ENCODE measurements at regions not wholly inside any gene's neighbourhood (a gene's known extent, or its start where the extent isn't known, plus 50 kb on each side); places are given as distances from the start of the nearest gene placed in this dataset.
"Not testable (repeated sequence)": the region's sequence is repeated elsewhere in the genome, so short reads cannot be mapped to it uniquely, and the experiment has no call there.

DNA sequence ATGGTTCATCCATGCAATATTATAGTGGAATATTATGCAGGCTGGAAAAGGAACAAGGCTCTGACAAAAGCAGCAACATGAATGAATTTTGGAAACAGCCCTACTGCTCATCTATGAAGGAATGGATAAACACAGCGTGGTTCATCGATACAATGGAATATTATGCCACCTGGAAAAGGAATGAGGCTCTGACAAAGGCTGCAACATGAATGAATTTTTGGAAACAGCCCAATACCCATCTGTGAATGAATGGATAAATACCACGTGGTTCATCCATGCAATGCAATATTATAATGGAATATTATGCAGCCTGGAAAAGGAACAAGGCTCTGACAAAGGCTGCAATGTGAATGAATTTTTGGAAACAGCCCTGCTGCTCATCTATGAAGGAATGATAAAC is 160.4 kb downstream of the CRLF2 start:
- Histone ChIP-seq H3K4me3 (ENCODE audit: low read length) (no peak overlapping the region), H3K27me3 (replicated peaks; ENCODE audit: control insufficient read depth, insufficient read depth, low read length) (no peaks in the 10 kb centered on the region), H3K9ac (ENCODE audit: low read length) (no peak overlapping the region), H3K36me3 (ENCODE audit: control insufficient read depth, insufficient read depth, low read length, severe bottlenecking) (no peaks in the 10 kb centered on the region), H3K4me1 (ENCODE audit: control insufficient read depth, insufficient read depth, low read length) (no peaks in the 10 kb centered on the region), H3K9me3 (ENCODE audit: control insufficient read depth, low read length) (peaks cover 16% of the 10 kb centered on the region)
- no peak for DNase-seq (ENCODE audit: low read depth)

DNA sequence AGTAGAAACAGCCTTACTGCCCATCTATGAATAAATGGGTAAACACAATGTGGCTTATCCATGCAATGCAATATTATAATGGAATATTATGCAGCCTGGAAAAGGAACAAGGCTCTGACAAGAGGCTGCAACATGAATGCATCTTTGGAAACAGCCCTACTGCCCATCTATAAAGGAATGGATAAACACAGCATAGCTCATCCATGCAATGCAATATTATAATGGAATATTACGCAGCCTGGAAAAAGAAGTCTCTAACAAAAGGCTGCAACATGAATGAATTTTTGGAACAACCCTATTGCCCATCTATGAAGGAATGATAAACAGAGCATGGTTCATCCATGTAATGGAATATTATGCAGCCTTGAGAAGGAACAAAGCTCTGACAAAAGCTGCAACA is 161.0 kb downstream of the CRLF2 start:
- no peaks in the 10 kb centered on the region for H3K27me3 ChIP-seq (replicated peaks; ENCODE audit: control insufficient read depth, insufficient read depth, low read length)
- H3K4me1 ChIP-seq (ENCODE audit: control insufficient read depth, insufficient read depth, low read length), result no peaks in the 10 kb centered on the region
- no peak overlapping the region for H3K4me3 ChIP-seq (ENCODE audit: low read length)
- H3K36me3 ChIP-seq (ENCODE audit: control insufficient read depth, insufficient read depth, low read length, severe bottlenecking), result no peaks in the 10 kb centered on the region
- peaks cover 16% of the 10 kb centered on the region for H3K9me3 ChIP-seq (ENCODE audit: control insufficient read depth, low read length)
- no peak overlapping the region for H3K9ac ChIP-seq (ENCODE audit: low read length)
- DNase-seq (ENCODE audit: low read depth), result no peak

DNA sequence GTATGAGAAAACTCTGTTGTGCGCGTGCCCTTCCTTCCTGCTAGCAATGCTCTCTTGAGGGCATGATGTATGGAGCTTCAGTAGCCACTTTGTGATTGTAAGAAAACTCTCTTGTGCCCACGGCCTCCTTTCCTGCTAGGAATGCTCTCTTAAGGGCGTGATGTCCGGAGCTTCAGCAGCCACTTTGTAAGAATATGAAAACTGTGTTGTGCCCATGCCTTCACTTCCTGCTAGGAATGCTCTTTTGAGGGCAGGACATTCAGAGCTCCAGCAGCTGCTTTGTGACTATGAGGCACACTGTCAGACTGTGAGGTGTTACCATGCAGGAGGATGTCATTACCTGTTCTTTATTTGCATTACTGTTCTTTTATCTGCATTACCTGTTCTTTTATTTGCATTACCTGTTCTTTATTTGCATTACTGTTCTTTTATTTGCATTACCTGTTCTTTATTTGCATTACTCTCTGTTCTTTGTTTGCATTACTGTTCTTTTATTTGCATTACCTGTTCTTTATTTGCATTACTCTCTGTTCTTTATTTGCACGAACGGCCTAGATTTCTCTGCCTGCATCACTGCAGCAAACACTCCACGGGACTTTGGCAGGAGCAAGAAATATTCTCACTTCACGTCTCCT is 166.7 kb downstream of the CRLF2 start:
- peaks cover 21% of the 10 kb centered on the region for H3K9me3 ChIP-seq (ENCODE audit: control insufficient read depth, low read length)

DNA sequence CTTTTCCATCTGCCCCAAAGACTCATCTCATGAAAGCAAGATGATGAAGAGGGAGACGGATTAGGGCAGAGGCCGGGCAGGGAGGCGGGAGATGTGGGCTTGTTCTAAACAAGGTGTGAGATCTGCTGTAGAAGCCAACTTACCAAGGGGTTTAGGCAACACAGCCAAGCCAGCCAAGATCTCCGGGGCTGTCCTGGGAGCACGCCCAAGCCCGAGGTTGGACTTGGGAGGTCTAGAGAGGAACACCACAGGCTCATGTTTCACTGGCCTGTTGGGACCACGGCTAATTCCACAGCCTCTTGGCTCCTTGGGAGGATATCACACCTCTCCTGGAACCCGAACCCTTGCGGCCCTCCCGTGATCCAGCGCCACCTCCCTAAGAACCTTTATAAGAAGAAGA is 171.4 kb downstream of the CRLF2 start:
- Histone ChIP-seq H3K9me3 (ENCODE audit: control insufficient read depth, low read length) (peaks cover 21% of the 10 kb centered on the region), H3K27me3 (replicated peaks; ENCODE audit: control insufficient read depth, insufficient read depth, low read length) (no peaks in the 10 kb centered on the region), H3K9ac (ENCODE audit: low read length) (no peak overlapping the region), H3K36me3 (ENCODE audit: control insufficient read depth, insufficient read depth, low read length, severe bottlenecking) (no peaks in the 10 kb centered on the region), H3K4me1 (ENCODE audit: control insufficient read depth, insufficient read depth, low read length) (no peaks in the 10 kb centered on the region), H3K4me3 (ENCODE audit: low read length) (no peak overlapping the region)
- no peak for DNase-seq (ENCODE audit: low read depth)

More for the DNA sequence above, 166.7 kb downstream of the CRLF2 start:
- no peak overlapping the region for H3K9ac ChIP-seq (ENCODE audit: low read length)
- H3K36me3 ChIP-seq (ENCODE audit: control insufficient read depth, insufficient read depth, low read length, severe bottlenecking), result no peaks in the 10 kb centered on the region
- H3K4me3 ChIP-seq (ENCODE audit: low read length), result no peak overlapping the region
- no peaks in the 10 kb centered on the region for H3K27me3 ChIP-seq (replicated peaks; ENCODE audit: control insufficient read depth, insufficient read depth, low read length)
- DNase-seq (ENCODE audit: low read depth), result no peak
- no peaks in the 10 kb centered on the region for H3K4me1 ChIP-seq (ENCODE audit: control insufficient read depth, insufficient read depth, low read length)

DNA sequence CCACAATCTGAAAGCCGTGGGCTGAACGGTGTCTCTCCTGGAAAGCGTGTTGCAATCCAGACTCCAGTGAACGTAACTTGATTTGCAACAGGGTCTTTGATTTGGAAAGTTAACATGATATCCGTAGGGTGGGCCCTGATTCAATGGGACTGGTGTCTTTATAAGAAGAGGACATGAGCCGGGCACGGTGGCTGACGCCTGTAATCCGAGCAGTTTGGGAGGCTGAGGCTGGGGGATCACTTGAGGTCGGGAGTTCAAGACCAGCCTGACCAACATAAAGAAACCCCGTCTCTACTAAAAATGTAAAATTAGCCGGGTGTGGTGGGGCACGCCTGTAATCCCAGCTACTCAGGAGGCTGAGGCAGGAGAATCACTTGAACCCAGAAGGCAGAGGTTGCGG is 176.5 kb downstream of the CRLF2 start:
- H3K9me3 ChIP-seq (ENCODE audit: control insufficient read depth, low read length); DNase-seq (ENCODE audit: low read depth); H3K4me1 ChIP-seq (ENCODE audit: control insufficient read depth, insufficient read depth, low read length); H3K4me3 ChIP-seq (ENCODE audit: low read length); H3K9ac ChIP-seq (ENCODE audit: low read length); H3K36me3 ChIP-seq (ENCODE audit: control insufficient read depth, insufficient read depth, low read length, severe bottlenecking); H3K27me3 ChIP-seq (replicated peaks; ENCODE audit: control insufficient read depth, insufficient read depth, low read length): not testable (repeated sequence)

DNA sequence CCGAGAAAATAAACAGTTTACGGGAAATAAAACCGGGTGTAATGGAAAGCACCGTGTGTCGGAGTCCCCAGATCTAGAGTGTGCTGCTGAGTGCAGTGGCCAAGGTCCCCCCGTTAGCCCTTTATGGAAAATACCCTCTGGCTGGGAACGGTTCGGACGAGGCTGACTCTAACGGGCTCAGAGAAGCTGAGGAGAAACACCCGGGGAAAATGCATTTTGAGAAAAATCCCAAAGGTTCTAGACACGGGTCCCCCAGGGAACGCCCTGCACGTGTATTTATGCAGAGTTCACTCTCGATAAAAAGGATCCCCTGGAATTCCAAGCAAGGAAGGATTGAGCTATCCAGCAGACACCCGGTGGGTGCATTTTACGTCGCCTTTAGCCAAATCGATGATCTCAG is 177.2 kb downstream of the CRLF2 start:
- no peaks in the 10 kb centered on the region for H3K36me3 ChIP-seq (ENCODE audit: control insufficient read depth, insufficient read depth, low read length, severe bottlenecking)
- H3K4me1 ChIP-seq (ENCODE audit: control insufficient read depth, insufficient read depth, low read length), result no peaks in the 10 kb centered on the region
- H3K27me3 ChIP-seq (replicated peaks; ENCODE audit: control insufficient read depth, insufficient read depth, low read length), result no peaks in the 10 kb centered on the region
- no peak for DNase-seq (ENCODE audit: low read depth)
- no peak overlapping the region for H3K4me3 ChIP-seq (ENCODE audit: low read length)
- H3K9ac ChIP-seq (ENCODE audit: low read length), result no peak overlapping the region
- peaks cover 7% of the 10 kb centered on the region for H3K9me3 ChIP-seq (ENCODE audit: control insufficient read depth, low read length)

DNA sequence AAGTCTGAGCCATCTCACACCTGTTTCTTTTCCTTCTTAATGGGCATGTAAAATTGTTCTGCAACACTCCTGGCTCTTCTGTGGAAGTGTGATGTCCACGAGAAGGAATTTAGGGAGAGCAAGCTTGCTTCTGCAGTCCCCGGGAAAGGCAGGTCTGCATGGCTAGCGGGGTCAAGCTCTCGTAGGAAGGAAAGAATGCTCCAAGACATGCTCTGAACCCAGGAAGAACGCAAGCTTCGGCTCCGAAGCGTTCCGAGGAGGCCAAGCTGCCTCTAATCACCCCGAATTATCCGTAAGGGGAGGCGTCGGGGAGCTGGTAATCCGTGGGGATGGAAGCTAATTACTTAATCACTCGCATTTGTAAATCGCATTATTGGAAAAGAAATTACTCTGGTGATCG is 177.7 kb downstream of the CRLF2 start:
- Histone ChIP-seq H3K36me3 (ENCODE audit: control insufficient read depth, insufficient read depth, low read length, severe bottlenecking) (no peaks in the 10 kb centered on the region), H3K4me1 (ENCODE audit: control insufficient read depth, insufficient read depth, low read length) (no peaks in the 10 kb centered on the region), H3K9me3 (ENCODE audit: control insufficient read depth, low read length) (peaks cover 6% of the 10 kb centered on the region), H3K9ac (ENCODE audit: low read length) (no peak overlapping the region), H3K27me3 (replicated peaks; ENCODE audit: control insufficient read depth, insufficient read depth, low read length) (no peaks in the 10 kb centered on the region), H3K4me3 (ENCODE audit: low read length) (no peak overlapping the region)
- no peak for DNase-seq (ENCODE audit: low read depth)

DNA sequence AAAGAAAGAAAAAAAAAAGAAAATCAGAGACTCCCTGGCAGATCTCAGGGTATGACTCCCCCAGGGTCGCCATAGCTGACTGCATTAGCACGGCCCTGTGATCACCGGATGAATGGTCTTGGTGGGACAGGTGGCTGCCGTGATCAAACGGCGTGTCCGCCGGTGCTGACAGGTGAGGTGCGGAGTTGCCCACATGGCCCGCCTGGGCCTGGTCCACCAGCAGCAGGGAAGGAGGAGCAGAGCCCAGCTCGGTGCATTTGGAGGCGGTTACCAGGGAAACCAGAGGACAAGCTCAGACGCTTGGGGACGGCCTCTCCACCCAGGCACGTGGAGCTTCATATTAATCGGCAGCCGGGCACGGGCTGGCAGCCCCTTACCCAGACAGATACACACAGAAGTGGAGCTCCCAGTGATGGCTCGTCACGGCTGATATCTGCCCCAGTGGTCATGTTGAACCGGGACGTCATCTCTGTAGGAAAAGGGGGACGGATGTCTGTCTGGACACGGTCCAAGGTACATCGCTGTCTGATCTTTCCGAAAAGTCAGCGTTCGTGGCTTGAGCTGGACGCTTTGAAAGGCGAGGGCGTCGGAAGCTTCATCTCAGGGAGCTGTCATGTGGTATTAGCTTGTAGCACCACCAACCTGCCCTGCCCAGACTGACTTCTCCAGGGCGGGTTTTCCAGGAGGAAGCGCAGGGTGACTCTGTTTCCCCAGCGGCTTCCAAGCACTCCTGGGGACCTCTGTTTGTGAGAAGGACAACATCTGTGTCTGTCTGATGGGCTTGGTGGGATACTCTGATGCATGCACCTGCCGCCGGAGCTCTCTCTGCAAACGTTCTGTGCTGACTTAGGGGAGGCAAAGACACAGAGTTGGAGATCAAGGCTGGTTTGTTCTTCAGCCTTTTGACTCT is 180.7 kb downstream of the CRLF2 start:
- Histone ChIP-seq H3K9me3 (ENCODE audit: control insufficient read depth, low read length) (no peaks in the 10 kb centered on the region), H3K36me3 (ENCODE audit: control insufficient read depth, insufficient read depth, low read length, severe bottlenecking) (no peaks in the 10 kb centered on the region), H3K4me1 (ENCODE audit: control insufficient read depth, insufficient read depth, low read length) (no peaks in the 10 kb centered on the region), H3K9ac (ENCODE audit: low read length) (no peak overlapping the region), H3K27me3 (replicated peaks; ENCODE audit: control insufficient read depth, insufficient read depth, low read length) (no peaks in the 10 kb centered on the region), H3K4me3 (ENCODE audit: low read length) (no peak overlapping the region)
- DNase-seq (ENCODE audit: low read depth), result no peak

DNA sequence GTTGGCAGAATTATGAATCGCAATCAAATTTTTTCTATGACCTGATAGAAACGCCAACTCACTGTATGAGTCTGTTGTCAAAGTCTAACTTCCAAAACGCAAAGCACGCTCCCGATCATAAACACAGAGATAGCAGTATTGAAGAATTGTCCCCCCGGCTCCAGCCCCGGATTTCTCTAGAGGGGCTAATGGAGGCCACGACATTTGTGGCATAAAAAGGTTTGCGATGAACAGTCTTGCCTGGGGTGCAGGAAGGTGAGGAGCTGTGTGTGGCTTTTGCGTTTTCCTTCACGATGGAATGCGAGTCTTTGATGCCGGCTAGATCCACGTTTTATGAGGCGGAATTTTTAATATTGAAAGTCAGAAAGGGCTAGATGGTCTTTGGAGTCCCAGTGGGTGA is 183.0 kb downstream of the CRLF2 start:
- no peak for DNase-seq (ENCODE audit: low read depth)
- no peaks in the 10 kb centered on the region for H3K4me1 ChIP-seq (ENCODE audit: control insufficient read depth, insufficient read depth, low read length)
- no peak overlapping the region for H3K9ac ChIP-seq (ENCODE audit: low read length)
- H3K9me3 ChIP-seq (ENCODE audit: control insufficient read depth, low read length), result no peaks in the 10 kb centered on the region
- H3K4me3 ChIP-seq (ENCODE audit: low read length), result no peak overlapping the region
- no peaks in the 10 kb centered on the region for H3K36me3 ChIP-seq (ENCODE audit: control insufficient read depth, insufficient read depth, low read length, severe bottlenecking)
- H3K27me3 ChIP-seq (replicated peaks; ENCODE audit: control insufficient read depth, insufficient read depth, low read length), result no peaks in the 10 kb centered on the region

DNA sequence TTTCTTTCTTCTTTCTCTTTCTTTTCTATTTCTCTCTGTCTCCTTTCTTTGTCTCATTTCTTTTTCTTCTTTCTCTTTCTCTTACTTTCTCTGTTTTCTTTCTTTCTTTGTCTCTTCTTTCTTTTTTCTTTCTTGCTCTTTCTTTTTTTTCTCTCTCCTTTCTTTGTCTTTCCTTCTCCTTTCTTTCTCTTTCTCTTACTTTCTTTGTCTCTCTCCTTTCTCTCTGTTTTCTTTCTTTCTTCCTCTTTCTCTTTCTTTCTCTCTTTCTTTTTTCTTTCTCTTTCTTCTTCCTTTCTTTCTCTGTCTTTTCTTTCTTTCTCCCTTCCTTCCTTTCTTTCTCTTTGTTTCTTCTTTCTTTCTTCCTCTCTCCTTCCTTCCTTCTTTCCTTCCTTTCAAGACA is 184.8 kb downstream of the CRLF2 start:
- no peaks in the 10 kb centered on the region for H3K9me3 ChIP-seq (ENCODE audit: control insufficient read depth, low read length)
- no peak for DNase-seq (ENCODE audit: low read depth)
- H3K4me3 ChIP-seq (ENCODE audit: low read length), result no peak overlapping the region
- no peaks in the 10 kb centered on the region for H3K36me3 ChIP-seq (ENCODE audit: control insufficient read depth, insufficient read depth, low read length, severe bottlenecking)
- no peak overlapping the region for H3K9ac ChIP-seq (ENCODE audit: low read length)
- H3K4me1 ChIP-seq (ENCODE audit: control insufficient read depth, insufficient read depth, low read length), result no peaks in the 10 kb centered on the region
- H3K27me3 ChIP-seq (replicated peaks; ENCODE audit: control insufficient read depth, insufficient read depth, low read length), result no peaks in the 10 kb centered on the region

DNA sequence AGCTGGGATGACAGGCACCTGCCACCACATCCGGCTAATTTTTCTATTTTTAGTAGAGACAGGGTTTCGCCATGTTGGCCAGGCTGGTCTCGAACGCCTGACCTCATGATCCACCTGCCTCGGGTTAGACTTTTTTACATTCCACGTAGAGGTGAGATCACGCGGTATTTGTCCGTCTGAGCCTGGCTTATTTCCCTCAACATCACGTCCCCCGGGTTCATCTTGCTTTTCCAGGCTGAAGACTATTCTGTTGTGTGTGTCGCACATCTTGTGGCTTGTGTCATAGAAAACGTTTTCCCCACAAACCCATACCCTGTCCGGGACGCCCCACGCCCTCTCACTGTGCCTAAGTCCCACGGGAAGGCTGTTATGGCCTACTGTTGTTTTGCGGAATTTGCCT is 185.3 kb downstream of the CRLF2 start:
- no peak for DNase-seq (ENCODE audit: low read depth)

More for the DNA sequence above, 185.3 kb downstream of the CRLF2 start:
- Histone ChIP-seq H3K9me3 (ENCODE audit: control insufficient read depth, low read length) (no peaks in the 10 kb centered on the region), H3K36me3 (ENCODE audit: control insufficient read depth, insufficient read depth, low read length, severe bottlenecking) (no peaks in the 10 kb centered on the region), H3K27me3 (replicated peaks; ENCODE audit: control insufficient read depth, insufficient read depth, low read length) (no peaks in the 10 kb centered on the region), H3K4me3 (ENCODE audit: low read length) (no peak overlapping the region), H3K4me1 (ENCODE audit: control insufficient read depth, insufficient read depth, low read length) (no peaks in the 10 kb centered on the region), H3K9ac (ENCODE audit: low read length) (no peak overlapping the region)
